ENCODE measurements at regions not wholly inside any gene's neighbourhood (a gene's known extent, or its start where the extent isn't known, plus 50 kb on each side); places are given as distances from the start of the nearest gene placed in this dataset.
A peak's percentile ranks its signal among the peaks of the same experiment; 100 is the strongest.

- TF ChIP-seq, protein P1, sequence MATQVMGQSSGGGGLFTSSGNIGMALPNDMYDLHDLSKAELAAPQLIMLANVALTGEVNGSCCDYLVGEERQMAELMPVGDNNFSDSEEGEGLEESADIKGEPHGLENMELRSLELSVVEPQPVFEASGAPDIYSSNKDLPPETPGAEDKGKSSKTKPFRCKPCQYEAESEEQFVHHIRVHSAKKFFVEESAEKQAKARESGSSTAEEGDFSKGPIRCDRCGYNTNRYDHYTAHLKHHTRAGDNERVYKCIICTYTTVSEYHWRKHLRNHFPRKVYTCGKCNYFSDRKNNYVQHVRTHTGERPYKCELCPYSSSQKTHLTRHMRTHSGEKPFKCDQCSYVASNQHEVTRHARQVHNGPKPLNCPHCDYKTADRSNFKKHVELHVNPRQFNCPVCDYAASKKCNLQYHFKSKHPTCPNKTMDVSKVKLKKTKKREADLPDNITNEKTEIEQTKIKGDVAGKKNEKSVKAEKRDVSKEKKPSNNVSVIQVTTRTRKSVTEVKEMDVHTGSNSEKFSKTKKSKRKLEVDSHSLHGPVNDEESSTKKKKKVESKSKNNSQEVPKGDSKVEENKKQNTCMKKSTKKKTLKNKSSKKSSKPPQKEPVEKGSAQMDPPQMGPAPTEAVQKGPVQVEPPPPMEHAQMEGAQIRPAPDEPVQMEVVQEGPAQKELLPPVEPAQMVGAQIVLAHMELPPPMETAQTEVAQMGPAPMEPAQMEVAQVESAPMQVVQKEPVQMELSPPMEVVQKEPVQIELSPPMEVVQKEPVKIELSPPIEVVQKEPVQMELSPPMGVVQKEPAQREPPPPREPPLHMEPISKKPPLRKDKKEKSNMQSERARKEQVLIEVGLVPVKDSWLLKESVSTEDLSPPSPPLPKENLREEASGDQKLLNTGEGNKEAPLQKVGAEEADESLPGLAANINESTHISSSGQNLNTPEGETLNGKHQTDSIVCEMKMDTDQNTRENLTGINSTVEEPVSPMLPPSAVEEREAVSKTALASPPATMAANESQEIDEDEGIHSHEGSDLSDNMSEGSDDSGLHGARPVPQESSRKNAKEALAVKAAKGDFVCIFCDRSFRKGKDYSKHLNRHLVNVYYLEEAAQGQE (IDR thresholded peaks at IDR 0.05; ENCODE audit: unreplicated experiment): no peak
- no peak for TF ChIP-seq CTCF (conservative IDR thresholded peaks at IDR 0.05; ENCODE audit: low read depth in 2 of 2)
- no peak for TF ChIP-seq EZH2phosphoT487 (IDR thresholded peaks at IDR 0.05; ENCODE audit: unreplicated experiment)
- TF ChIP-seq POLR2AphosphoS5 (IDR thresholded peaks at IDR 0.05; ENCODE audit: low read depth): no peak
- TF ChIP-seq ETS1 (IDR thresholded peaks at IDR 0.05): no peak
- TF ChIP-seq ZNF331 (CRISPR knock-in tag; IDR thresholded peaks at IDR 0.05; ENCODE audit: low read depth): no peak
- no peak for TF ChIP-seq EZH2 (IDR thresholded peaks at IDR 0.05; ENCODE audit: low read depth, unreplicated experiment)
- no peak for TF ChIP-seq JUNB (IDR thresholded peaks at IDR 0.05; ENCODE audit: unreplicated experiment)
- no peak for TF ChIP-seq STAT1 (IDR thresholded peaks at IDR 0.05; ENCODE audit: unreplicated experiment)
- no peak for TF ChIP-seq CREB1 (CRISPR knock-in tag; IDR thresholded peaks at IDR 0.05; ENCODE audit: low read depth)
These were observed 468.9 kb upstream of the LRFN5 start (continued) for GRCh38 chr14:41137741-41138140.

GRCh38 chr14:41130274-41130673 lies 476.4 kb upstream of the LRFN5 start:
- Histone ChIP-seq H3K27ac (ENCODE audit: low read depth) (no peak overlapping the region), H3K36me3 (ENCODE audit: insufficient read depth) (no peaks in the 10 kb centered on the region), H2AFZ (no peak overlapping the region), H3F3A (replicated peaks; ENCODE audit: low read depth) (no peaks in the 10 kb centered on the region), H3K4me3 (no peak overlapping the region), H3K9me2 (ENCODE audit: insufficient read depth) (no peaks in the 10 kb centered on the region), H4K20me1 (replicated peaks; ENCODE audit: insufficient read depth) (no peaks in the 10 kb centered on the region), H3K27me3 (ENCODE audit: insufficient read depth) (no peaks in the 10 kb centered on the region), H3K4me2 (no peak overlapping the region), H3K4me1 (ENCODE audit: insufficient read depth) (no peaks in the 10 kb centered on the region), H3K79me2 (replicated peaks; ENCODE audit: insufficient read depth) (no peaks in the 10 kb centered on the region)
- peaks cover 3% of the 10 kb centered on the region; the same call in 2 of the 3 replicates for H3K9me3 Mint-ChIP-seq
- TF ChIP-seq, protein P1 (IDR thresholded peaks at IDR 0.05; ENCODE audit: unreplicated experiment): no peak
- TF ChIP-seq ETS1 (IDR thresholded peaks at IDR 0.05): no peak
- TF ChIP-seq CTCF (conservative IDR thresholded peaks at IDR 0.05; ENCODE audit: low read depth in 2 of 2): peak; percentile 49 to 55
- no peak for TF ChIP-seq ZNF114 (CRISPR knock-in tag; IDR thresholded peaks at IDR 0.05)
- no peak for TF ChIP-seq JUNB (IDR thresholded peaks at IDR 0.05; ENCODE audit: unreplicated experiment)
- peaks cover 3% of the 10 kb centered on the region; the same call in 1 of the 3 replicates for H3K36me3 Mint-ChIP-seq (ENCODE audit: low read depth)
- no peak for ATAC-seq
- H3K27ac Mint-ChIP-seq: no peak overlapping the region
- H3K4me3 Mint-ChIP-seq: no peak overlapping the region
- no peaks in the 10 kb centered on the region for H3K4me1 Mint-ChIP-seq
- DNase-seq (ENCODE audit: low spot score): peak; percentile 50
- H3K27me3 Mint-ChIP-seq (ENCODE audit: insufficient read depth, low read depth, poor library complexity): no peaks in the 10 kb centered on the region

All from GM23338 (cell line).